ENCODE measurements at regions not wholly inside any gene's neighbourhood (a gene's known extent, or its start where the extent isn't known, plus 50 kb on each side); places are given as distances from the start of the nearest gene placed in this dataset.
A peak's percentile ranks its signal among the peaks of the same experiment; 100 is the strongest.

GRCh38 chr18:8458546-8459215 lies 150.6 kb upstream of the RAB12 start:
- no peak for DNase-seq

GRCh38 chr18:8460748-8461147 lies 148.5 kb upstream of the RAB12 start:
- DNase-seq, result no peak

DNA sequence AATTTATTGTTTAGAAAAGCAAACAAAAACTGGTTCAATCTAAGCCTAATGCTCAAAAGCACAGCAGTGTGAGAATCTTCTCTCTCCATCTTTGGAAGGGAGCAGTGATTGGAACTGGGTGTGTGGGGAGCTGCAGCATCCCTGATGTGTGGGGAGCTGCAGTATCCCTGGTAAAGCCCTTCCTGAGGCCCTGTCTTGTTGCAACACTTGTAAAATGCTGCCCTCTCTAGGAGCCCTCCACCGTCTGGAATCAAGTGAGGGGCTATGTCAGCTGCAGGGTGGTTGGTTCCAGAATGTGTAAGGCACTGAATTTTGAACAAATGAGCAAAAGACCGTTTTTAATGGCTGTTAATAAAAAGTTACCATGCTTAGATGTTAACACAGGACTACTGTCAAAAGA lies 147.7 kb upstream of the RAB12 start:
- DNase-seq, result no peak

DNA sequence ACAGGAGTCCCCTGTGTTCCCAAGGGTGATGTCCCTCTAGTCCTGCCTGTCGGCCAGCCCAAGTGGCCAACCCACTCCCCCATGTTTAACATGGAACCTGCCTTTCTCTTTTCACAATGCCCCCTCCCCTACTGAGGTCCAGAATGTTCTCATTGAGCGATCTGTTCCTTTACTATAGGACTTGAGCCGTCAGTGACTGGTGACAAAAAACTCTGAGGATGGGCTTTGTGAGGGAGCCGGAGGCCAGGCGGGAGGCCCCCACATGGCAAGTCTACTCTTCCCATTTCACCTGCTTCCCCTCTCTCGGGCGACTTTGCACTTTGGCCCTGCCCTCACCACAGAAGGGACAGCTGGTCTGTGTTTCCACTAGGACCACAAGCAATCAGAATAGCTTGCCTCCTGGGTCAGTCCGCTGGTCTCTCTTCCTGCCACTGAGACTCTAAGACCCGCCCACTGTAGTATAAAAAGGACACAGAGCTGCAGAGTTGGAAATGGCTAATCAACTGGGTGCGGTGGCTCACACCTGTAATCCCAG lies 146.5 kb upstream of the RAB12 start:
- no peak for DNase-seq

DNA sequence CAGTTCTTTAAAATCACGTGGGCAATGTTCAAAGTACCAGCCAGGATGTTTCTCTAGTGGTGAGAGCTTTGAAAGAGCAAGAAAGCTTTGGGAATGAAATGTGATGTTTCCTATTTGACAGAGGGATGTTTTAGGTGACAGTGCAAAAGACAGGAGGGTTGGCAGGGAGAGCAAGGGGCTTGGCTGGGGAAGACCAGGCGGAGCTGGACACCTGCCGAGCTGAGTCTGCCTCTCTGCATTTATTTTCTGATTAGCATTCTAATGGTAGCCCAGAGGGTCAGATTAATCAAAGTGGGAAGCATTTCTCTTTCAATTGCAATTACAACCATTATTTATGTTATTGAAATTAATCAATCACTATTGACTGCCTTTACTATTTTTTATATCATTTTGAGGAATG lies 145.4 kb upstream of the RAB12 start:
- no peak for DNase-seq

DNA sequence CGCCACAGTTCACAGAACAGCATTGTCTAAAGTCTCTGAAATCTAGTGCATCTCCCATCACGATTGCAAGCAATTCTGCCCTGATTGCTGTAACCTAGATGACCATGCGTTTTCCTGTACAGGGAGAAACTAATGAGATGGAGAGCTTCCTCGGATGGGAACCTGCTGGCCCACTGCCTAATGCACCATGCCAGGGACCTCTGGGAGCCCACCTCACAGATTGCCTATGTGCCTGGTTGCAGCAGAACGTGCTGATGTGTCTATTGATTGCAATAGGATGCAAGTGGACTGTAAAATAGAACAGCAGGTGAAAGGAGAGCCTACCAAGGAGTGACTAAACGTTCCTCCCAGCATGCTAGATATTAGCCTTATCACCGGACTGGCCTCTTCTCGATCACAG lies 141.0 kb upstream of the RAB12 start:
- DNase-seq, result no peak

DNA sequence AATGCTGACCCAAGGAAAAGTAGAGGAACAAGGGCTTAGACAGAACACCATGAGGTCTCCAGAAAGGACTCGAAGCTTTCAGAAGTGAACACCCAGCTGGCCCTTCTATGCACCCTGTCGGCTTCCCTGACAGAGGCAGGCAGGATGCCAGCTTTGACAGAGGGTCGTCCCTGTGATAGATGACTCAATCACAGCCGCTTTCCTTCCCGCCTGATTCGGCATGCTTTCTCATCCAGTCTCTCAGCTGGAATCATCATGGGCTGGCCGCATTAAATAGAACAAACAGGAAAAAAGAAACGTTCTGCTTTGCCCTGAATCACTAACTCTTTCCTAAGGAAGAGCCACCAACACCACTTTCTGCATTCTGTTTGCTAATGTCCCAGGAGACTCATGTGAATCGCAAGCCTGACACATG lies 140.3 kb upstream of the RAB12 start:
- no peak for DNase-seq

- DNase-seq, result no peak
Measured at GRCh38 chr18:8469544-8470130, 139.6 kb upstream of the RAB12 start.

DNA sequence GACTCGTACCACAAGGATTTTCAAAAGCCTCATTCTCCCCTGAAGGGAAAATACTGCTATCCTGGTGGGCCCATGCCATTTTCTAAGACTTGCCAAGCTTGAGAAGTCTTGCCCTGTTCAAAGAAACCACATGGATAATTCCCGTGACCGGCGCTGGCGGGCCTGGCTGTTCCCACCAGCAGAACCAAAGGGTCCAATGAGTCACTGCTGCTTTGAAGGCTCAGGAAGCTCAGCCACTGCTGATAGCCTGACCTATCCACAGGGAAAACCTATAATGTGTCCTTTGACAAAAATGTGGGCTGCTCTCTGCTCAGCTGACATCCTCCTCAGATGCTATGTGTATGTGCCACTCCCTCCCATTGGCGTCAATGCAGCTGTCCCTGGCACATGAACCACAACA lies 137.9 kb upstream of the RAB12 start:
- DNase-seq, result no peak

DNA sequence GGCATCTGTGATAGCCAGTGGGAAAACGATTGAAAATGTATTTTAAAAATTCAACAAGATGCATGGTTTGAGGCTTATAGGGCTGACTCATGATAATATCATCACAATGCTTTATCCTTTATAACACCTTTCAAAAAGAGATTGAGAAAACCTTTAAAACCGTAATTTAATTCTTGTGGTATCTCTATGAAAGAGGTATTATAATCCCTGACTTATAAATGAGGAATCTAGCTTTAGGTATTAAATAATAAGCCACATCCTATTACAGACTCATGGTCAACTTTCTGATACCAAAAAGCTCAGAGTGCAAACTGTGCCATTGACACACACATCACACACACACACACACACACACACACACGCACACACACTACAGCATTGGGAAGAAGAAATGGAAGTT lies 134.6 kb upstream of the RAB12 start:
- DNase-seq, result no peak

DNA sequence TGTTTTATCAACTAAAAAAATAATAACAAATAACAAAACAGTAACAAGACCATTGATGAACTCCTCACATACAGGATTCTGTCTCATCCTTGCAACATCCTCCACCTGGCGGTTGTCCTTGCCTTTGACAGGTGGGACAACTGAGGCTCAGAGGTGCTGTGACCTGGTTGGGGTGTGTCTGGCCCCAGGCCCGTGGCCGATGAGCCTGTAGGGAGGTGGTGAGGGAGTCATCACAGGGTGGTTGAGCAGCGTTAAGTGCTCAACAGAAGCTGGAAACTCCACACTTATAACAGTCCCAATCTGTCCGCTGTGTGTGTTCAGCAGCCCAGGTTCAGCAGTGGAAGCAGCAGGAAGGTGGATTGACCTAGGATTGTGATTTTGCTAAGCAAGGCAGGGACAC lies 131.6 kb upstream of the RAB12 start:
- no peak for DNase-seq

GRCh38 chr18:8478166-8478967 lies 130.9 kb upstream of the RAB12 start:
- peak; percentile 76 for DNase-seq

- DNase-seq, result no peak
Measured at GRCh38 chr18:8478968-8479370, 130.3 kb upstream of the RAB12 start.

GRCh38 chr18:8479789-8480188 lies 129.4 kb upstream of the RAB12 start:
- DNase-seq, result no peak

GRCh38 chr18:8480506-8481328 lies 128.5 kb upstream of the RAB12 start:
- no peak for DNase-seq

GRCh38 chr18:8484951-8485350 lies 124.3 kb upstream of the RAB12 start:
- no peak for DNase-seq

- DNase-seq, result no peak
Measured at GRCh38 chr18:8489761-8490160, 119.5 kb upstream of the RAB12 start.

DNA sequence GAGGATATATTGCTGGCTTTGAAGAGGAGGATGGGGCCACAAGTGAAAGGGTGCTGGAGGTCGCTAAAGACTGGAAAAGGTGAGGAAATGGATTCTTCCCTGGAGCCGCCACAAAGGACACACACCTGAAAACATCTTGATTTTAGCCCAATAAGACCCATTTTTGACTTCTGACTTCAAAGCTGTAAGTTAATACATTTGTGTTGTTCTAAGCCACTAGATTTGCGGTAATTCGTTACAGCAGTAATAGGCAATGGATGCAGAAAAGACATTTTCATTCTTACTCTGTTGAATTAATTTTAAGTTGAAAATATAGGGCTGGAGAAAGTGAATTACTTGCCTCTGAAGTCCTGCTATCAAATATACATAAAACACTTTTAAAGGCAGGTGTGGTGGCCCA lies 117.7 kb upstream of the RAB12 start:
- DNase-seq, result no peak

DNA sequence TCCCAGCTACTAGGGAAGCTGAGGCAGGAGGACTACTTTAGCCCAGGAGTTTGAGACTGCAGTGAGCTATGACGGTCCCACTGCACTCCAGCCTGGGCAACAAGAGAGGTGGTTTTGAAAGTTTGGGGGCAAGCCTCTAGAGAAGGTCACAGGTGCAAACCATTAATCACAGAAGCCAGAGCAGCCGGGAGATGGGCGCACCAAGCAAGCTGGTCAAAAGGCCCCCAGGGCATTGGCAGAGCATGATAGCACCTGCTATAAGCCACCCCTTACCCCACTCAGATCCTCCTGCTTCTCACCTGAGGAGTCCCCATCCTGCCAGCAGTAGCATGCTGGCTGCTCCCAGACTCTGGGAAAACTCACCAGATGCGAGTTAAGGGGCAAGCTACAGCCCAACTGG lies 116.1 kb upstream of the RAB12 start:
- no peak for DNase-seq

GRCh38 chr18:8496186-8496585 lies 113.1 kb upstream of the RAB12 start:
- DNase-seq, result no peak

GRCh38 chr18:8498905-8499304 lies 110.3 kb upstream of the RAB12 start:
- no peak for DNase-seq

- DNase-seq, result no peak
Measured at GRCh38 chr18:8499810-8500675, 109.2 kb upstream of the RAB12 start.
